Activated CD8-positive, alpha-beta memory T cell treated with anti-CD3 and anti-CD28 coated beads for 4 hours (primary cell): ENCODE measurements at regions not wholly inside any gene's neighbourhood (a gene's known extent, or its start where the extent isn't known, plus 50 kb on each side); places are given as distances from the start of the nearest gene placed in this dataset.
"Not testable (repeated sequence)": the region's sequence is repeated elsewhere in the genome, so short reads cannot be mapped to it uniquely, and the experiment has no call there.

Source experiments
- DNase-seq, 2 donors: peaks; one replicate each; pipeline ENCODE4 v3.0.0-alpha.2; 2020; ENCODE audit warnings: low read depth in 2 of 2

DNA sequence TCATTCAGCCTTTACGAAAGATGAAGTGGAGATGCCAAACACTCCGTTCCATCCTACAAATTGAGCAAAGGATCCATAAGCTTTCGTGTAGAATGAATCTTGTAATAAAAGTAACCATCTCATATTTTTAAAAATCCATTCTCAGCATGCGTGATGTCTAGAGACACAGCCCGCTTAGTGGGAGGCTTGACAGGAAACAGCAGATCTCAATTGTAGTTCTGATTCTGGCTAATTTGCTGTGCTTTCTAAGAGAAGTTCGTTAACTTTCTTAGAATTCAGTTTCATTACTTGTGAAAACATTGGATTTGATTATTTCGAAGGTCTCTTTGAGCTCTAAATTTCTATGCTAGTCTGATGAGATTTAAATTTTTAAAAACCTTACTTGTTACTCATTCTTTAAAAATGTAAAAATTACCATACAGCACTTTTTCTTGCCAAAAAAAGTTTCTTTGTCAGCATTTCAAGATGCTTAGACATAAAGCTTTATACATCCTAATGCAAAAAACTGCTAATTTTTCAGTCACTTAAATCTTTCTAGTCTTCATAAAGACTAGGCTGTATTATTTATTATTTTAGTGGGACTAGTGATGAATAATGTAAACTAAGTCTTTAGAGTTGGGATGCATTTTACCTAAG lies 66.9 kb upstream of the NEIL3 start:
- DNase-seq = no peak

DNA sequence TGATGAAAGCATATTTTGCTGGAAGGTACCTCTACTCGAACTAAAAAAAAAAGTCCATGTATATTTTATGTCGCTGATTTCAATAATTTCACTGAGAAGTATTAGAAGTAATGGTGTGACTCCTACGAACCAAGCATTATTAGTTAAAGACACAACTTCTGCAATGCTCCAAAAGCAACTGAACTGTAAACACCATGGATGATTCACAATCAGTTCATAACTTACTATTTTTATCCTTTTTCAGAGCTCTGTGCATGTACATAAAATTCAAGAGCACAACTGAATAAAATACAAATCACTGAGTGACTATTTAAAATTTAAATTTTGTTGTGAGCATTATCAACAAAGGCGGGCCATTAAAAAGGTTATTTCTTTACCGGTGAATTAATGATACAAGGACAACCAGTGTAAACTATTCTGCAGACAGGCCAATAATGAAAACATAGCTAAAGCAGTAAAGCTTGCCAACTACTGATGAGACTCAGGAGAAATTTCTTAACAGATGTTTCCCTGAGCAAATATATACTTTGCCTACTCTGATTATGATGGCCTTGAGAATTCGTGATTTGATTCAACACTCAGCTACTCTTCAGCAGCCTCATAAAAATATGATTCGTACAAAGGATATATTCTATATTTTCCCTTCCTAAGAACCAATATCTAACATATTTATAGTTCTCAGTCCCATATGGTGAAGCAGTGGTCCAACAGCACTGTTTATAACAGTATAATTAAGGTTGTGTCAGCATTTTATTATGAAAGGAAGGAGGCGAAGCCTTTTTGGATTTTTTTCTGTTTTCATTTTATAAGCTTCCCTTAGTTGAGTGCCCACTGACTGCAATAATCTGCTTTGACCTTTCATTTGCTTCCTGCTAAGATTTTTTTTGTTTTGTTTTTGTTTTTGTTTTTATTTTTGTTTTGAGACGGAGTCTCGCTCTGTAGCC lies 62.8 kb upstream of the NEIL3 start:
- DNase-seq = no peak

DNA sequence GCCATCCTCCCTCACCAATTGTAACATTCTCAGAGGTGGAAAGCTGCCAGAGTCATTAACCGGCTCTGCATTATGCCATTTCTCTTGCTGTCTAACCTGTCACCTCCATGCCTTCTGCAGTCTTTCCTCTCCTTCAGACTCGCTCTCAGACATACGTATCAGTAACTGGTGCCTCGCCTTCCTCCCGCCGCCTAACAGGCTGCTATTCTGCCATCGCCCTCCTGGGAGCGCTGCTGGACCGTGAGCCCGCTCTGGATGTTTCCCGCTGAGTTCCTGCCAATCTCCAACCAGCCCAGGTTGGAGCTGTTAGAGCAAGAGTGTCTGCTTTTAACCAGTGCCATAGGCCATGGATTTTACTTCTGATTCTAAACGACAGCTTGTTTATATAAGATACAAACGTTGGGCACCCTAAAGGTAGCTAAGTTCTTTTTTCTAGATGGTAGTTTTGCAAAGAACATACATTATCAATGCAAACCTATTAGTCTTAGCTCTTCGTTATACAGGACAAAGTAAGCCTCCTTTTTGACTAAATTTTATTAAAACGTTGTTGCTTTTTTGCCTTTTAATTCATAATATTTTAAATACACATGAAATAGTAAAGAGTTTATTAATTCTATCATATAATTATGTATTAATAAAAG lies 59.5 kb upstream of the NEIL3 start:
- DNase-seq = peak; percentile 15 to 17

DNA sequence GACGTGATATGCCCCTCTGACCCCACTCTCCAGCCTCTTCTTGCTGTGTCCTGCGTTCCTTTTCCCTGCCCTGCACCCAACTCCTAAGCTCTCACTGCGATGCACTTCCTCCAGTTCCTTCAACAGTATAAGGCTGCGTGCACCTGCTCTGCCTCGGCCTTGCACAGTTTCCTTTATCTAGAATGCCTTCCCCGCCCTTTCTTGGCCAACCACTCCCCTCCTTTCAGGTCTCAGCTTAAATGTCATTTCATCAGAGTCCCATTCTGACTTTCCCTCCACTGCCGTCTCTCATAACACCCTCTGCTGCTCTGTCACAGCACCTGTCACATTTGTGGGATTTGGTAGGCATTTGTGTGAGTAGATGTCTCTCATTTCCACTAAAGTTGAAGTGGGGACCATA lies 58.4 kb upstream of the NEIL3 start:
- no peak for DNase-seq

DNA sequence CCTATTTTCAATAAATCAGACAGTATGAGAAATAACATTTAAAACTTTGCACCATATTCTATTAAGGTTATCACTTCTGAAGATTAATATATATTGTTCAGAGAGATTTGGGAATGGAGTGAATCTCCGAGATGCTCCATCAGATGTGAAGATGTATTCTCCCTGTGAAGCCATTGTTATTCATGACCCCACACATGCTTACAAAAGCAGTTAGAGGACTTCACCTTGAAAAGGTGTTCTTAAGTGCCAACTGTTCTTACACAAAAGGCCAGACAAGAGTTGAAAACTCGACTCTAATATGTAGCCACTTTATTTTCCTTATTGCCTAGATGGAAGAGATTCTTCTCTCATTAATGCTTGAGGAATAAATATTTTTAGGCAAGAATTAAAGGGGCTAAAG lies 54.3 kb upstream of the NEIL3 start:
- DNase-seq = no peak

DNA sequence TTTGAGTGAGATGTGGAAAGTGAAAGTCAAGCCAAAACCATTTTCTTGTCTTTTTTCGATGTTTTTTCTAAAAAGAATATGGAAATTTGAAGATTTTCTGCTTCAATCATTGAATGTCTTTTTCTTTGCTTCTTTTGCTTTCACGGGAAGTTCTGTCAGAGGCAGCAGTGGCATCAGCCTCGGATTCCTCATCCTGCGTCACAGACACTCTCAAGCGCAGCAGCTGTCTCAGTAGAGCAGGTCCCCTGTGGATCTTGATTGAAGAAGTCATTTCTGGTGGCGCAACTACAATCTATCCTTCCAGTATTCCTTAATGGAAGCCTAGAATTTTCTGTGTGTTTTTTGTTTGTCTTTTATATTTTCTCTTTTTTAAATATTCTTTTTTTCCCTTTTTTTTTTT lies 52.7 kb upstream of the NEIL3 start:
- no peak for DNase-seq

DNA sequence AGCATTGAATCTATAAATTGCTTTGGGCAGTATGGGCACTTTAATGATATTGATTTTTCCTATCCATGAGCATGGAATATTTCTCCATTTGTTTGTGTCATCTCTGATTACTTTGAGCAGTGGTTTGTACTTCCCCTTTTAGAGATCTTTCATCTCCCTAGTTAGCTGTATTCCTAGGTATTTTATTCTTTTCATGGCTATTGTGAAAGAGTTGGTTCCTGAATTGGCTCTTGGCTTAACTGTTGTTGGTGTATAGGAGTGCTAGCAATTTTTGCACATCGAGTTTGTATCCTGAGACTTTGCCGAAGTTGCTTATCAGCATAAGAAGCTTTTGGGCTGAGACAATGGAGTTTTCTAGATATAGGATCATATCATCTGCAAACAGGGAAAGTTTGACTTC lies 50.2 kb upstream of the NEIL3 start:
- DNase-seq = not testable (repeated sequence)
